Kidney capillary endothelial cell (primary cell): ENCODE measurements at regions not wholly inside any gene's neighbourhood (a gene's known extent, or its start where the extent isn't known, plus 50 kb on each side); places are given as distances from the start of the nearest gene placed in this dataset.

Experiments
- DNase-seq: peaks from one replicate; pipeline ENCODE4 v3.0.0-alpha.2; 2018; ENCODE audit warnings: low spot score

DNA sequence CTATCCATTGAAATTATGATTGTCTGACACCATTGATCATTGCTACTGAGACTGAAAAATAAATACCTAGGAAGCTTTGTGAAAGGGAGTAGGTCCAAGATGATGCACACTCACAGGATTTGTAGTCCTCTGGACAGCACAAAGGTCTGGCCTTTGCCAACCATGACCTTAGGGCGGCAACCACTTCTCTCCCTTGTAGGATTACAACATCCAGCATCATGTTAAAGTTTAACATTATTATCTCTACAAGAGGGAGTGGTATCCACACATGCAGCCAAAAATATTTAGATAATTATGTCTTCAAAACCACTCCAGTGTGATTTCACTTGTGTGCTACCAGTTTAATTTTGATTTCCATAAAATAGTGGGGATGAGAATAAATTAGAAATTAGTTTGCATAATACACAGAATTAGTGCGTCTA lies 51.1 kb upstream of the NHSL1 start:
- no peak for DNase-seq

DNA sequence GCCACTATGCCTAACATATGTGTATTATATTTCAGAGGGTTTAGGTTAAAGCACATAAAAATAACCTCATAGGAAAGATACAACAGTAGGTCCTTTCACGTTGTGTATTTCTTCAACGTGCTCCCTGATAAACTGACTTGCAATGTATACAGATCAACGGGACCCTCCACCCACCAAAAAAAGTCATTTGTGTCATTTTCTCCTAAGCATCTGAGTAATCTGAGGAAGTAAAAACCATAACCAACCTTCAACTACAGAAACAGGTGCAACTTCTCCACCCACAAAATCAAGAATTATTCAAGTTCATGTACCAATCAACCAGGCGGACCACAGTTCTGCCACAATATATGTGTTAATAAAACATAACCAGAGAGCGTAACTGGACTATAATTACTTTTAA lies 54.9 kb upstream of the NHSL1 start:
- no peak for DNase-seq

DNA sequence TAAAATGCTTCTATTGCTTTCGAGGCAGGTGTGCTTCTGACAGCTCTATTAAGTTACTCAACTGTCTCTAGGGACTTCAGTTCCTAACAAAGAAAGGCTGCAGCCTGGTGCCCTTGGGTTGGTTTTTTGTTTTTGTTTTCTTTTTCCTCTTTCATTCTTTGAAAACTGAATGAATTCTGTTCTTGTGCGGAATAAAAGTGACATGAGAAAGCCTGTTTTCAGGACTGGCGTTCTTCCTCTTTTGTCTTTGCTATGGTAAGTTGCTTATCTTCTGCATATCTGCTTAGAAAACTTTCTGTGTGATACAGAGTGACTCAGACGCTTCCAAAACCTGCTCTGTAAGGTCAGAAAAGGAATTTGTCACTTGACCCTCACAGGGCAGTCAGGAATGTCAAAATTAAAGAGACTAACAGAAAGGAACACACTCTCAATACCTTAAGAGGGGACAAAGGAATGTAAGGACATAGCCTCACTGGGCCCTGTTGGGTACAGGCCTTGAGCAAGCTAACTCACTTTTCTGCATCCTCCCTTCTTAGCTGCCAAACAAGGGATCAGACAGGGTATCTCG lies 56.2 kb upstream of the NHSL1 start:
- peak; percentile 78 for DNase-seq

DNA sequence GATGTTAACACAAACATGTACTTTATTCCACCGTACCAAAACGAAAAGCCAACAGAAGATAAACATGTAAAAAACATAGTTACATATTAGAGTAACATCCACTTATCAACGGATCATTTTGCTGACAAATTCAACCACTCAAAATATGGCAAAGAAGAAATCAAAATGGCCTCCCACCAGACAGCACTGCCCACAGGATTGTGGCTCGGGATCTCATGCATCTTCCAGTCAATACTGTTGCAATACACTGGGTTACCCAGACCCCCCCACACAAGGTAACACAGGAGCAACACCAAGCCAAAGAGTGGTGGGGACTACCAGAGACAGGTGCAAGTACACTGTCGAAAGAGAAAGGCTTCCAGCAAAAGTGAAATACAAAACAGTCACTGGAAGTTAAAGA lies 57.9 kb upstream of the NHSL1 start:
- DNase-seq, result no peak

DNA sequence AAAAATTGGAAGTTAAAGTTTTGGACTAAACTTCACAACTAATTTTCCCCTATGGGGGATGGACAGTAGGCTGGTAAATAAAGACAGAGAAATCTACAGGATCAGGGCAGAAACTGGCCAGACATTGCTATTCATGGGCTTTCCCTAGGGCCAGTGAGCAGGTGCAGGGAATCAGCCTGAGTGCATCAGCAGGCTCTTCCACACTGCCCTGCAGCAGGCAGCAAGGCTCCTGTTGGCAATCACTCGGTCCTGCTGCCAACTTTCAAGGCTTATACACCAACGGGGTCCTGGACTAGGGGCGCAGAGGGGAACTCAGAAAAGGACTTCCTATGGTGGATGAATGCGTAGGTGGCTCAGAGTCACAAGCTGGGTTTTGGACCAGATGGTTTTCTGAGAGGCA lies 59.8 kb upstream of the NHSL1 start:
- no peak for DNase-seq

DNA sequence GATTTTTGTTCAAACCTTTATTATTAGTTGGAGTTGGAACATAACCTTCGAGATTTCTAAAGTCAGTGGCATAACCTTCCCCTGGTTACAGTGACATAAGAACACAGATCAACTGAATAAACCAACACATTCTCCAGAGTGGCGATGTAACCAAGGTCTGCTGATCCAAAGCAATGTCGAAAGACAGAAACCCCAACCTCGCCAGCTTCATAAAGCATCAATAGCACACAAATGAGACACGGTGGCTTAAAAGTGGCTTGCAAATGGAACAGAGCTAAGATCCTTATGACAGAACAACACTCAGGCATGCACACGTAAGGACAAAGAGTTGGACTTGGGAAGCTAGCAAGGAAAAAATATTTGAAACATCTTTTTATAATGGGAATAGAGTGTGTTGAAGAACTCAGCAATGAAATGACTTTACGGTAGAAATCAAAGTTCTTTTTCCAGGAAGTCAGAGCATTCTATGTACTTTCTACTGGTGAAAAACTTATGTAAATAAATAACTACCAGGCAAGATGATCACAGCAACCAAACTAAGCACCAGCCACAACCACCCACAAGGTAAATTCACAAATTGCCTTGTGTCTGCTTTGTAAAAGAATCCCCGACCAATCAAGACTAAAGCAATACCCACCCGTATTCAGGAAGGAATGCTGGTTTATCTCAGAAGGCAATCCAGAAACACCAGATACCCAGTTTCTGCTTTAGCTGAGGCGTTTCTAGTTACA lies 61.0 kb upstream of the NHSL1 start:
- no peak for DNase-seq

DNA sequence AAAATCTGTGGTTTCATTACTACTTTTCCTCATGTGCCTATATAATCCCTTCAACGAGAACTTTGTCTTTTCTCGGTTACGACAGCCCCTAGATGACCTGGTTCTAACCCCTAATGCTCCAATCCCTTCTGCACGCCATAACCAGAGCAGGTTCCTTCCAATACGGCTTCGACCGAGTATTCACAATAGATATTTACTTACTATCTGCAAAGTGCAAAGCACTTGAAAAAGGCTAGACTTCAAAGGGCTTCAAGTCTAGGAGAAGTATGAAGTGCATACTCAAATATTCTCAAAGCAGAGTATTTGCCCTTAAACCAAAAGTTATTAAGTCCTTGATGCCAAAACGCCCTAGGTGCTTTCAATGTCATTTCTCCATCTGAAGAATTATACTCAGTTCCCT lies 63.4 kb upstream of the NHSL1 start:
- no peak for DNase-seq

DNA sequence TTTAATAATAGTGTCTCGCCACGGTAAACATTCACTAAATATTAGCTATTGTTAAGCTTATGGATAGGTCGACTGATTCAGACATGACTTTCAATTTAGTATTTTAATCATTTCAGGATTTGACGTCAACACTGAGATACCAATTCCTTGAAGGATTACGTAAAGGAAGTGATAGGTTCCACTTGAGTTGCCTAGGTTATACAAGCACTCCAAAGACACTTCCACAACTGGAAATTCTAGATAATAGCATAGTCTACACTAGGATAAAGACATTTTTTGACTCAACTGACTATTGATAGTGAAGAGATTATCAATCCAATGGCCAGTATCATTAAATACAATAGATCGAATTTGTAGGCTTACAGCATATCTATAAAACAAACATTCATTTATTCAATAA lies 63.9 kb upstream of the NHSL1 start:
- DNase-seq, result no peak

DNA sequence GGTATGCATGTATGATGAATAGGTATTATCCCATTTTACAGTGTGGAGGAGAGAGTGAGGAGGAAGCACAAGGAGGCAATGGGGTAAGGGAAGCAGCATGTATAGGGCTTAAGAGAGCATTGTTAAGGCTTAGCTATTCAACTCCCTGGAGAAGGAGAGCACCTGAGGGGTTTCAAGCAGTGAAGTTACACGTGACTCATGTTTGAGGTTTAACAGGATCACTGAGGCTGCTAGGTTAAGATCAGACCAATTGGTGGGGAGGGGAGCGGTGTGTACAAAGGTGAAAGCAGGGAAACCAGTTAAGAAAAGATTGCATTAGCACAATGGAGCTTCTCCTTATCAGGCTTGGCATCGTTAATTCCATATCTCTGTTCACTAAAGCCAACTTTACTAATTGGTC lies 64.4 kb upstream of the NHSL1 start:
- no peak for DNase-seq

DNA sequence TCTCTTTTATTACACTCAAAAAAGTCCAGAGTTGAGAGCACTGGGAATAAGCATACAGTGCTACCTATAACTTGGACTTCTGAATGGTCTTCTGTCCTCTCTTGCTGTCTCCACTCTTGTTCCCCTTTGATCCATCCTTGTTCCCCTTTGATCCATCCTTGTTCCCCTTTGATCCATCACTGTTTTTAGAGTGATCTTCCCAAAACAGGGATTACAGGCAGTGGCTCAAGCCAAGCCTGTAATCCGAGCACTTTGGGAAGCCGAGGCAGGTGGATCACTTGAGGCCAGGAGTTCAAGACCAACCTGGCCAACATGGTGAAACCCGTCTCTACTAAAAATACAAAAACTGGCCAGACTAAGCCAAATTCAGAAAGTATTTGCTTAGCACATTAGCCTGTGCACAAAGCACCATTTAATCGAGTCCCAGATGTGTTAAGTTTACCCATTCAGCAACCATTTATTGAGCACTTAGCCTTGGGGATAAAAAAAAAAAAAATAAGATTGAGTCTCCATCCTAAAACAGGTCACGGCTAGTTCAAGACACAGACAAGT lies 65.0 kb upstream of the NHSL1 start:
- DNase-seq, result no peak

DNA sequence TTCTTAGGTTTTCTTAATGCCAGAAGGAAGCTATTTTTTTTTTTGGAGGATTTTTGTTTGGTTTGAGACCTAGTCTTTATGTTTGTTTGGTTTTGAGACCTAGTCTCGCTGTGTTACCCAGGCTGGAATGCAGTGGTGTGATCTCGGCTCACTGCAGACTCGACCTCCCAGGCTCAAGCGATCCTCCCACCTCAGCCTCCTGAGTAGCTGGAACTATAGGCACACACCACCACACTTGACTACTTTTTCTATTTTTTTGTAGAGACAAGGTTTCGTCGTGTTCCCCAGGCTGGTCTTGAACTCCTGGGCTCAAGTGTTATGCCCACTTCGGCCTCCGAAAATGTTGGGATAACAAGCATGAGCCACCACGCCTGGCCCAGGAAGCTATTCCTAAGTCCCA lies 67.8 kb upstream of the NHSL1 start:
- DNase-seq, result no peak

DNA sequence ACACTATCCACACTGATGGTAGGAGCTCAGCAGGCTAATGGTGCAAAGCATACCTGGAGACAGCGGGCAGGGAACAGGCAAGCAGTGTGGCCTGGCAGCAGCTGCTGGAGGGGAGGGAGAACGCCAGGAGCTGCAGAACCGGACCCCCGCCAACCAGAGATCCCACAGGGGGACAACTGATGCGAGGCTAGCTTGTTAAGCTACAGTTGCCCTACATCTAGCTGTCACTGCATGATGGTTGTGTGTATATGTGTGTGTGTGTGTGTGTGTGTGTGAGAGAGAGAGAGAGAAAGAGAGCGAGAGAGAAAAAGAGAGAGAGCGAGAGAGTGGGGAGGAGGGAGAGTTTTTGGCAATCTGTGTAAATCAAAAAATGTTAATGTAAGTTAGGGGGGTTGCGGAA lies 69.7 kb upstream of the NHSL1 start:
- no peak for DNase-seq

DNA sequence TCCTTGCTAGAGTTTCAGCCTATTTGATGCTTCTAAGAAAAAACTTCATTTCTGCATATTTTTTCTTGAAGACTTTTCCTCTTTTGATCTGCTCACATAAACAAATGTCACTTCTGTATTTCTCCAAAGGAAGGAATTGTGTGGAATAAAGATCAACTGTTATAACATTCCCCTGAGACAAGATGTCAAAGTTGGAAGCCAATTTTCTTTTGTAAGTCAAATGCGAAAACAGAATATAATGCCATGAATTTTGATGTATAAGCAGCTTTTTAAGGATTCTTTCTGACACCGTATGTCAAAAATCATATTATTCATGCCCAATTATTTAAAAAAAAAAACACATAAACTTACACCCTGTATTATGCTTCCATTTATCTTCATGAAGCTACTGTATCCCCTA lies 70.3 kb upstream of the NHSL1 start:
- no peak for DNase-seq

DNA sequence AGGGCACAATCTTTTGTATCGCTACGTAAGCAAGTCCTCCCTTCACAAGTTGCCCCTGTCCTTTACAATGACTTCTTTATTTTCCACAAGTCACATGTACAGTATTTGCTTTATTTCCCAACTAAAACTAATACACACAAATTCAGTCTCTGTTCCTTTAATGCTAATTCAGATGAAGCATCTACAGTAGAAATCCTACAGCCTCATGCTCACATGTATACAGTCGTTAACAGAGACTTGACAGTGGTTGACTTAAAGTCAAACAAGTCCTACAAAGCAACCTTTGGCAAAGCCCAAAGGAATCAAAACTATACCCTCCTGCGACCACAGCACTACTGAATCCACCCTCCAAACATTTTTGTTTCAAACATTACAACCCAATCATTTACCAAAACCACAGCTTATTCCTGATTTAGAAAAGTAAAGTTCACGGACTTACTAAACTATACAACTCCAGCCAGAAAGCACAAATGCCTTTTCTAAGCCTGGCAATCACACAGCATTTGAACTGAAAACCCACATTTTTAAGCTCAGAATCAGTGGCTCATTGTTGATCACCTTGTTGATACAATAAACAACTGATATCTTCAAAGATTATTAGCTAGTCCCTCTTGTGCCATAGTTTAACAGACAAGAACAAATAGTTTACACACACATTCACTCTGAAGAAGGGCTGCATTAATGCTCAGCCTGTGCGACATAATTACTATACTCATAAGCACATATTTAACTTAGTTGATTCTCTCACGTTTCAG lies 70.9 kb upstream of the NHSL1 start:
- DNase-seq, result no peak

DNA sequence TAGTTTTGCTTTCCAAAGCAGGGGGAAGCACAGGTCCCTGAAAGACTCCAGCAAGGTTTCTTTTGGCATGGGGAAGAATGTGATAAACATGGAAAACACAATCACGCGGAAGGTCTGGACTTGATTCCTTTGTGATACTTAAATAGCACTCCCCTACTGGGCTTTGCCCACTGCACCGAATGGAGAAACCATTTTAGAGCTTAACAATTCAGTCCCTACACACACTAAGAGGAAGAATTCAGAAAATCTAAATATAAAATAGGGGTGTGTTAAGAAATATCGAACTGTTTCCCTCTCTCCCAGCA lies 71.4 kb upstream of the NHSL1 start:
- no peak for DNase-seq

DNA sequence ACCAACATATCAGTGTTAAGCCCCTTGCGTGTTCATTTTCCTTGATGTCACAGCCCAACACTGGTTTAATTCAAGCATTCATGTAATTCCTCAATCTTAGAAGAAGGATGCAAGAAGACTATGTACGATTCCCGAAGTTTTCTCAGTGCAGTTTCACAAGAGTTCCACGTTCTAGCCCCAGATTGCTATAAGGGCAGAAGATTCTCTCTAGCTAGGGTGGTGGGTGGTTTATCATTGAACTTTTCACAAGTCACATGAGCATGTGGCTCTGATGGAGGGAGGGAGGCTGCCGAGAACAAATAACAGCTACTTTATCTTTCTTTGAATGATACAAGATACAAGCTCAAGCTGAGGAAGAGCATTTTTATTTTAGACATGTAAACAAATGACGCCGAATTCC lies 71.9 kb upstream of the NHSL1 start:
- DNase-seq, result no peak

DNA sequence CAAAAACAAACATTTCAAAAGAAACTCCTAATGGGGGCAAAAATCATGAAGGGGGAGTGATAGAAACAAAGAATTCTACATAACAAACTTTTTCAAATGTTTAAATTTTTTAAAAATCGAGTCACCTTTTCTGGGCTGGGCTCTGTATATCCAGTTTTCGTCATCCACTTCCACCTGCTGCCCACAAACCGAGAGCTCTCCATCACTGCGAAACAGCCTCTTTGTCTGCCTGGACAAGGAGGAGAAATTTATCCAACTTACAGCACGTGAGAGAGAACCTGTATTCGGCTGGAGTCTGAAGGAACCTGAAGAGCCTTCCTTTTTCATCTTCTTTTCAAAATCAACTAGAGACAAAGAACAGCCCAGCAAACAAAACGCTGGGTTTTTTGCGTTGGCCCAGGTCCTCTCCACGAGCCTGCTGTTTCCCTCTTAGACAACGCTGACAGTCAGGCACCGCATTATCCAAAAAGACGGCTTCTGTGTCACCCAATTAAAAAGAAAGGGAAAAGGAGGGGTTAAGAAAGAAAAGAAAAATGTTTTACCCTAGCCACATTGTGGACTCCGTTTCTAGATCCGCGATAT lies 72.4 kb upstream of the NHSL1 start:
- no peak for DNase-seq

DNA sequence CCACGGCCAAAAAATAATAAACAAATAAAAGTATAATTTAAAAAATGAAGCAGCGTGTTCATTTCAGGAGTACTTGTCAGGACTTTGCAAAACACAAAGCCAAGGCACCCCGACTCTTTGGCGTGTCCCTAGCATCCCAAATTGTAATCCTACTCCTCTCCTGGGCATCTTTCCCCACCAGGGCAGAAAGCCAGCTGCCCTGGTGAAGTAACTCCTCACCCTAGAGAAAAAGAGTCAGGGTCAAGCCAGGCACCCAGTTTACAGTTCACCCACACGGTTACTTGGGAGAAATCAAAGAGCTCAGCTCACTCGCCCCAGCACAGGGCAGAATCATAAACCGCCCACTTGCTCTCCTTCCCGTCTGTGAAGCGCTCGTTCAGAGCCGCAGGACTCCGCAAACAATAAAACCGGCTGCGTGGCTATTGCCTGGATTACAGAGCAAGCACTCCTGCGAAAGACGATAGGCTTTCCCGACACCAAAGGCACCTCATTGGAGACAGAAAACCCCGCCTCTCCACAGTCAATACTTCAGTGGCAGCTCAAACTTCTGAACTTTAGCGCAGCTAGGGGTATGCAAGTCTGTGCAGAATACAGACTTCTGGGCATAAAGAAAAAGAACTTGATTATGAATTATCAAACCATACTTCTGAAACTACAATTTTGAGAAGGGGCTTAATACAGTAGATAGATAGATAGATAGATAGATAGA lies 73.0 kb upstream of the NHSL1 start:
- peak; percentile 55 for DNase-seq

DNA sequence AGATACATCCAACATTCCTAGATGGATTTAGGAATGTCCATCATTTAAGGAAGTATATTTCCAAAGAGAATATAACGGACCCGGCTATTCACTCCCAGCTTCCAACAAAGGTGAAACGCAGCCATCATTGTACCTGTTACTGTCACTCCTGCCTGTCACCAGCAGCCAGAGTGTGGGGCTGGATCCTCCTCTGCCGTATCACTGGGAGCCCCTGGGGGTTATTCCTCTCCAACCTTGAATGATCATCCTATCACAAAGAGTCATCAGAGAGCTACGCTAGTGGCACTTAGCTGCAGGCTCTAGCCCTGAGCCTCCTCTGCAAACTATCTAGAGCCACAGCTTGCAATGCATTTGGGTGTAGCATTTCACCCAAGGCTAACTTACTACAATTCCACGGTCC lies 73.6 kb upstream of the NHSL1 start:
- DNase-seq, result no peak

DNA sequence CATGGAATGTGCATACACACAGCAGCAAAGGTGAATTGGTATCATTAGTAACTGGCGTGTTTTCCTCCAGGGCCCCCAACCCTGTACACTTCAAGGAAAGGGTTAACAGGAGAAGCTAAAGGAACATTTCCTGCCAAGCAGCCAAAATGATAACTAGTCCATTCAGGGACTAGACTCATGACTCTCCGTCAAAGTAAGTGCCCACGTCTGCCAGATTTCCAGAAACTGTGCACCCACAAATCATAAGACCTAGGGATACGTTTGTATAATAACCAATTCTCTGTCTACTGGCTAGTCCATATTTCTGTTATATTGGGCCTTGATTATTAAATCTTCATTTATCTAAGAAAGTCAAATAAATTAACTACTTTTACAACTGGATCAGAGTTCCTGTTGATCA lies 76.0 kb upstream of the NHSL1 start:
- DNase-seq, result no peak

DNA sequence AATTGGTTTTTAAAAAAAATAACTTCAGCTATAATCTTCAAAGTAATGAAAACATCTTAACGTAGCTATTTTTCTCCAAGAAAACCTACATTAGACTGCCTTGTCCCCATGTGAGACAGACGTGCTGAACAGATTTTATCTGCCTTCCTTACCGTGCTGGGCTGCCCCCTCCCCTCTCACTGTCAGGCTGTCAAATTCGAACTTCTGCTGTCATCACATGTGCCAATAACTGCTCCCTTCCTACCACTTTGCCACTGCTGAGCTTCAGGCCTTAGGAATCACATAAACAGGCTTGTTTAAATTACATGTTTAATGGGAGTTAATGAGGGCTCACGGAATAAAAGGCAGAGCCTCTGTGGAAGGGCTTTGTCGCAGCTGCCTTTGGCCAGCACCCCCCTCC lies 77.0 kb upstream of the NHSL1 start:
- DNase-seq, result no peak

DNA sequence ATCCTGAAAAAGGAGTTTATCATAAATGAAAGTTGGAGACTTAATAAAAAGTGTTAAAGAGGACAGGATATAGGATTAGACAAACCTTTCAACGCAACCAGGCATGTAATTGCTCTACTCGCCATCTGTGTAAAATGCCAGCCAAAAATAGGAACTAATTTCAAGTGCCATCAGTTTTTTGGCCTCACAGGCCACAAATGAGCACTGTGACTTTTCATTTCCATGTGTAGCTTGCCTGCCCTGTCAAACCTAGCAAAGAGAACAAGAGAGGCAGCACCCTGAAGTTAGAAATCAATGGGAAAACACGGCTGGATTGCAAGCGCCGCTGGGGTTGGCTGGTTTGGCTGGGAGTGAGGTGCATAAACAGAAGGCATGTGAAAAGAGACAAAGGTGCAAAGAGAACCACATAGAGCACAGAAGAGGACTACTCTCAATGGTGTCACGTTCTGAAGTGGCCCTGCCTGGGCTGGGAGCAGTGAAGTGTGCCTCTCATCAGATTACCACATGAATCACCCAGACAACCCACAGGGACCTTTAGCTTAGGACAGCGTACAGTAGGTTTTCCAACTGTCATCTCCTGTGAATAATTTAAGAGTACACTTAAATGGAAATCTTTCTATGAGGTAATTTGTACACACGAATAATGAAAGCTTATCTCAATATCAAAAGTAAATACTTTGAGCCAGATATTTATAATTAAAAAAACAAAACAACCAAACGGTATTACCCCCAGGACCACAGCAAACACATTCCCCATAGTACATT lies 78.0 kb upstream of the NHSL1 start:
- DNase-seq, result no peak
